HG03342 (cell line): ENCODE measurements at regions not wholly inside any gene's neighbourhood (a gene's known extent, or its start where the extent isn't known, plus 50 kb on each side); places are given as distances from the start of the nearest gene placed in this dataset.

ENCODE experiments used
- ATAC-seq: cut with Tn5 transposase; IDR thresholded peaks from one replicate; pipeline ENCODE4 v1.9.1; 2021; ENCODE audit warnings: mild to moderate bottlenecking, moderate library complexity; ENCODE audit not compliant: unreplicated experiment

GRCh38 chr18:78510636-78511035, 469.0 kb upstream of the SALL3 start:
- ATAC-seq = no peak

DNA sequence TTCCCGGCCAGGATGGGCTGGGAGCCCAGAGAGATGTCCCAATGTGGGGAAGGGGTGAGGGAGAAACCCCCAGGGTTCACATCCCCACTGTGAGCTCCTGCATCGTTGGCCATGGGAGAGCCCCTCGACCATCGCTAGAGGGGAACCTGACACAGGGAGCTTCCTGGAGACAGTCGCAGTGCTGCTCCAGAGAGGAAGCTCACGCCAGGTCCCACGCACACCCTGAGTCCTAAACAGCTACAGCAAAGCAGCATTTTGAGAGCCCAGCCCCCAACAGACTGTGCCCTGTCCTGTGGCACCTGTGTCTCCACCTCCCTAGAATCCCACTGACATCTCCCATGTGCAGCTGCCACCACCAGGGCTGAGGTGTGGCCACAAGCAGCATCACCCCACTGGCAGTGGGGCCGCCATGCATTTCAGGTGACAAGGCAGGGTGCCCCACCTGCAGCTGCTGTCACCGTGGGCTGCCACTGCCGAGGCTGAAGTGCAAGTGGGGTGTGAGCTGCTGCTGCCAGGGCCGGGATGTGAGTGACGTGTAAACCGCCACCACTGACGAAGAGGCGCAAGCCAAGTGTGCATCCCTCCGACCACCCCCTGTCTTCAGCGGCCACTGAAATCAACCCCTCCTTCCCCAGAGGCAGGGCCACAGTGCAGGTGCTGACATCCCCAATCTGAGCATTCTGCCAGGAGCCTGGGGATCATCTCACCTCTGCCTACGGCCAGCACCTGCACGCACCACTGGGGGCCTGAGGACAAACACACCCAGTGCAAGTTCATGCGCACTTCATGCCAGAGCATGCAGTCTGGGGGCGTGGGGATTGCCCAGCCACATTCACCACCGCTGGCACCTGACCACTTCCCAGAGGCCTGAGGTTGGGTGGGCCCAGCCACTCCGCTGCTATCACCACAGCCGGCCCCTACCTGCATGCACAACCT, 467.7 kb upstream of the SALL3 start:
- no peak for ATAC-seq

- no peak for ATAC-seq
Observed at GRCh38 chr18:78514910-78515670, 464.5 kb upstream of the SALL3 start.

DNA sequence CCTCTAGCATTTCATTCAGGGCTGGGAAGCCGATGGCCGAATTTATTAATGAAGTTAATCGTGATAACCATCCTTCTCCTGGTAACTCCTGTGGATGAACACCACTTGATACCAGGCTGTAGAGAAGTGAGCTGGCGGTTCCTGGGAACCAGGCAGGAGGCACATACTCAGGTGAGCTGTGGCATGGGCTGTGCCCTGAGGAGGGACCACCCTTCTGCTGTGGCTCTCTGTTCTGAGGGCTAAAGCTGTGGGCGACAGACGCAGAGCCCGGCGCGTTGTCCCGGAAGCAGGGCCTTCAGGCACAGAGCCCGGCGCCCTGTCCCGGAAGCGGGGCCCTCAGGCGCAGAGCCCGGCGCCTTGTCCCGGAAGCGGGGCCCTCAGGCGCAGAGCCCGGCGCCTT, 462.3 kb upstream of the SALL3 start:
- no peak for ATAC-seq

DNA sequence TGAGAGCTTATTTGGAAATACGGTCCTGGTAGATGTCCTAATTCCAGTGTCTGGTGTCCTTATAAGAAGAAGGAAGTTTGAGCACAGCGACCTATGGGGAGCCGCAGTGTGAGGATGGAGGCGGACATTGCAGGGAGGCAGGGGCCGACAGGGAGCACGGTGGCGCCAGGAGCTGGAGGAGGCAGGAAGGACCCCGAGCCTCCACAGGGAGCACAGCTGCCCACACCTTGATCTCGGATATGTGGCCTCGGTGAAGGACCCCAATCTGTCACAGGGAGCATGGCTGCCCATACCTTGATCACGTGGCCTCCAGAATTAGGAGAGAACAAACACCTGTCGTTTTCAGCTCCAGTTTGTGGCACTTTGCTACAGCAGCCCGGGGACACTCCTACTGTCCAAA, 461.6 kb upstream of the SALL3 start:
- ATAC-seq = no peak

DNA sequence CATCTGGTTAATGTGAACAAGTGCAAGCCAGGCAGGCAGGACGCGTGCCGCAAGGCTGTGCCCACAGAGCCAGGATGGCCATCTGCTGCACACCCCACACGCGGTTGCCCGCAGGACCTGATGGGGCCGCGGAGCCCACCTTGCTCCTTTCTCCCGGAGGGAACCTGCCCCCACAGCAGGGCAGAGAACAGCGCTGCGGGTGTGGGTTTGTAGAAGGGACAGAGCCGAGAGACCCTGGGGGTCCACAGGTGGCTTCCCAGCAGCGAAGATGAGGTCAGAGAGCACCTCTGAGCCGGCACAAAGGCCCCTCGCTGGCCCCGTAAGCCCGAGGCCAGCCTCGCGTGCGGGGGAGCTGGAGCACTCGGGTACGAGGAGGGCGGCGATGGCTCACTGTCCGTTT, 460.8 kb upstream of the SALL3 start:
- ATAC-seq = no peak

DNA sequence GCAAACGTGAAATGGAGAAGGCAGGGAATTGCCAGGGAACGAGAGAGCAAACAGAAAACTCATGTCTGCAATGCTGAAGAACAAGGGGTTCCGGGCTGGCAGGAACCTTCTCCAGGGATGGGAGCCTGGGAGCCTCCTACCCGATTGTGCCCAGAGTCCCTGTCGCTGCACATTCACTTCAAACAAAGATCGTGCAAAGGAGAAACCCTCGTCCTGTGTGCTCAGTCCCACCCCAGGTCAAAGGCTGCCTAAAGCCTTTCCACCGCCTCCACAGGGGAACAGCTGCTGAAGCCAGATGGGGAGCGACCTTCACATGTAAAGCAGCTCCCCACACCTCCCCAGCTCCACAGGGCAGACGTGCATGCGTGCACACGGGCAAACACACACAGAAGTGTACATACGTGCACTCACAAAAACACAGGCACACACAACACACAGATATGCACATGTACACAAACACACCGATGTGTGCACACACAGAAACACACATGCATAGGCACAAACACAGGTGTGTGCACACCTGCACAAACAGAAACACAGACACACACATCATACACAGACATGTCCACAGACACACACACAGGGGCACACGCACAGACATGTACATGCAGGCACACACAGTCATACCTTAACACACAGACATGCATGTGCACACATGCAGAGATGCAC, 460.1 kb upstream of the SALL3 start:
- no peak for ATAC-seq

DNA sequence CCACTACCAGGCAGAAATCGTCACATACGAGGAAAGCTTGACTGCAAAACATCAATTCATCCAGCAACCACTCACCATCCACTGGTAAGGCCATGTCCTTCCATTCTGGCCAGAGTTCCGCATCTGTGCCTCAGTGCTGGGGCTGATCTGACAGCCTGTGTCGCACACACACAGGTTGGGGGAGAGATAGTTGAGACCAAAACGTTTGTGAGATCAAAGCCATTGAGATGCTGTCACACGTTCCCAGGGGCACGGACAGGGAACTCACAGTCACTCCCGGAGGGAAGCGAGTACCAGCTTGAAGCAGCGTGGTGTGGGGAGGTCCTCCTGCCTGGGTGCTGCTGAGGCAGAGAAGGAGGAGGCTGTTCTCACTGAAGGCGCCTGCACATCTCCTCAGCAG, 458.5 kb upstream of the SALL3 start:
- no peak for ATAC-seq

GRCh38 chr18:78521744-78522143, 457.9 kb upstream of the SALL3 start:
- no peak for ATAC-seq

- ATAC-seq = no peak
Observed at GRCh38 chr18:78522507-78522906, 457.1 kb upstream of the SALL3 start.

DNA sequence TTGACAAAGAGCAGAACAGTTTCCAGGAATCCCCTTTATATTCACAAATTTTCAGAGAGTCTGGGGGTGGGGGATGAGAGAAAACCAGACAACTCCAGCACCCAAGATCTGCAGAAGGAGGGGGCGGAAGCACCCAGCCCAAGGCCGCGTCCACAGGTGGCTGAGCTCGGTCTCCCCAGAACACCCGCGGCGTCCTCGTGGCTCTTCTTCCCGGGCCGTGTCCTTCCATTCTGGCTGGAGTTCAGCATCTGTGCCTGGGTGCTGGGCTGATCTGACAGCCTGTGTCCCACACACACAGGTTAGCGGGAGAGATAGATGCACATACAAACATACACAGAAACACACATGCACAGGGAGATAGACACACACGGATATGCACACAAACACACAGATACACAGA, 455.8 kb upstream of the SALL3 start:
- ATAC-seq = no peak

DNA sequence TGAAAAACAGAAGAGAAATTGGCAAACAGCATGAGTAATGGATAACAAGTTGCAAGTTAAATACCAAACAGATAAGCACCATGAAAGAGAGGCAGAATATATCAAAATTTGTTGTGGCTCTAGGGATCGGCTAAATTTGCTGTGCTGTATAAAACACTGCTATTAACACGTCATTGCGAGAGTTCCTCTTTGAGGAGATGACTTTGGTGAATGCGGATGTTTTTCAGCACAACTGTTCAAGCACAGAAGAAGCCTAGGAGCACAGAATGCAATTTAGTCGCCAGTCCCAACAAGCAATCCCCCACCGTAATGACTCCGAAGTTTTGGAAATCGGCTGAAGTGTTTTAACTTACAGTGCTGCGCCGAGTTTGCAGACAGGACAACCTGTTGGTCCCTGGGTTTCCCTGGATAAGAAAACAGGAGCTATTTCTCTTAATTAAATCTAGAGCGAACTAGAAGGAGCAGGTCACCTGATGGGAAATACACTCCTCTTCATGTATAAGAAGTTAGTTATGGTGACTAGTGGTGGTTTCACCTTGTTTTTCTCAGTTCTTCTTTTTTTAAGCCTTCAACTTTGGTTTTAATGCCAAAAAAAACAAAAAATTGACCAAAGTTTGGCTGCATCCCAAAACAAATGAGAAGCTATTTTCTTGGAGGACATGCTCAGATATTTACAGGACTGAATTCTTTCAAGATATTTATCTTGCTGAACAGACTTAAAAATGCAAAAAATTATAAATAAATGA, 454.1 kb upstream of the SALL3 start:
- ATAC-seq = no peak

DNA sequence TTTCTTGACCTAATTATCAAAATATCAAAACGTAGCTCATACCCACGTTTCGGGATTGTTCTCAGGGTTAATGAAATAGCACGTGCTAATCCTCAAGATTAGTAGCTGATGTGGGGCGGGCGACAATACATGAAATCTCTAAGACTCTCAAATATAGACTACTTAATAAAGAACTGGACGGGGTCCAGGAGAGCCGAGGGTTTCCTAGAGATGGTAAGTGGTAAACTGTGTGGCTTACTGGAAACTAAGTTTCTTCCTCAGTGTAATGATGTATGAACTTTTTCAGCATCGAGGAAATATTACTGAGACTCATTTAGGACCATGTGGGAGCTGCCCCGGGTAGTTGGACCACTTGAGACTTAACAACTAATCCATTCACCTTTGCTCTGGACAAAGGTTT, 453.3 kb upstream of the SALL3 start:
- no peak for ATAC-seq

DNA sequence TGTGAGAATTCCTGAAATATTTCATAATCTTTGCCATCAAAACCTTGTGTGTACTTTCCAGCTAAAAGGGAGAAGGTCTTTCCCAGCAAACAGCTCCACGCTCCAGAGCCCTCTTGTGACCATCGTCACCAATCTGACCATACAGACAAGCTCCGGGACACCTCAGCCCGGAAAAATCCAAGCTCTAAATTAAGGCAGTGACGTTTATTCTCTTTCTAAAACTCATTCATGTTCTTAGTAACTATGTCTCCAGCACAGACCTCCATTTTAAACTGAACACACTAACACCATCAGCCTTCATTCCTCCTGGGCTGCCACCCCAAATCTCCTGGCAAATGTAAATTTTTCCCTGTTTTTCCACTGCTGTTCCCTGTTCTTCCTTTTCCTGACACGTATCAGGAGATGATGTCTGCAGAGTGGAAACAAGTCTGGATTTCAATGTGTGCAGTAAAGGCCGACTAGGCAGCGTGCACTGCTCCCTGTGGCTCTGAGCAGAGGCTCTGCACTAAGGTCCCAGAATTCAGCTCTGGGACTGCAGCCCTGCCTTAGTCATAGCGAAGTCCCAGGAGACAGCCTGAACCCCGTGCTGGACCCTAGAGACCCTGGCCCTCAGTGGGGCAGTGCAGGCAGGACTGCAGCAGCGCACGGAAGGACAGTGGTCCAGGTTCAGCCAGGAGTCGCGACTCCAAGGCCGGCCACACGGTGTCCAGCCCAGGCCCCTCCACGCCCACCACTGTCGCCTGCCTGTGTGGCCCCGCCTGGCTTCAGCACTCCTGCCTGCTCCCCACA, 452.5 kb upstream of the SALL3 start:
- ATAC-seq = no peak

- ATAC-seq = no peak
Observed at GRCh38 chr18:78527984-78528383, 451.6 kb upstream of the SALL3 start.

- no peak for ATAC-seq
Observed at GRCh38 chr18:78528411-78529258, 451.0 kb upstream of the SALL3 start.

DNA sequence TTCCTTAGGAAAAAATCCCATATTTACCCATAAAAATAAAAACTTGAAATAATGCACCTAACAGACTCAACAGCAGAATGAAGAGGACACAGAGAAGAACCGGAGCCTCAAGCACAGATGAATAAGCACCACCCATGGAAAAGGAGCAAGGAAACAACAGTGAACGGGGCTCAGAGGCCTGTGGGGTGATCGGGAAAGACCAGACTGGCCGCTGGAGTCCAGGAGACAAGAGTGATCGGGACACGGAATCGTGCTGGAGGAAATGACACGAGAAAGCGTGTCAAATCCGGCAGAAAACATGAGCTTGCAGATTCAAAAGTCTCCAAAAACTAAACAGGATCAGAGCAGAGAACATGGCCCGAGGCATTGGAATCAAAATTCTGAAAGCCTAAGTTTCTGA, 448.0 kb upstream of the SALL3 start:
- ATAC-seq = no peak

DNA sequence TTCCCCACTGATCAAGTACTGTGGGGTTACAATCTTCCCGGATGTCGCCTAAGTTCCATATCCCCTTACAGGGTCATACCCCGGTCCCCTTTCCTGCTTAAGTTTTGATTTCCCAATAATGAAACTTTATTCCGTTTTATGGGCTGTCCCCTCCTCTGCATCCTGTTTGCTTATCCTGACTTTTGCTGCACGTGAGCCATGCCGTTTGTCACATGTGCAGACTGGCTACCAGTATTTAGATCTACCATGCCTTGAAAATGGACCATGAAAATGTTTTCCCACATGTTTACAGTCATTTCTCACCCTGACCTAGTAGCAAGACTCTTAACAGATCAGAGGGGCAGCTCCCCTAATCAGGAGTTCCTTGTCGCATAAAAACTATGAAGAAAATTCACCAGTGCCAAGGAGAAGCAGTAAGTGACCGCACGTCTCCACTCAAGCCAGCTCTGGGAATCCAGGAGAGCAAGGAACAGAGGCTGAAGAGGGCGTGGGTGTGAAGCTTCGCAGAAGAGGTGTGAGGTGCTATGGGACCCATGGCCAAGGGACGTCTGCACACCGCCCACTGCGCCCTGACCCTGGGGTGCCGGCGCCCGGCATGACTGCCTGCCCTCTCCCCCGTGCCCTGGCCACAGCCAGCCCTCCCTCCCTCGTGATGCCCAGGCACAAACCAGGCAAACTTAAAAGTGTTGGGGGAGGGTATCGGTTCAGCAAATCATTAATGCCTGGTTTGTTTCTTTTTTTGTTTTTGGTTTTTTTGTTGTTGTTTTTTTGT, 440.8 kb upstream of the SALL3 start:
- no peak for ATAC-seq
